ENCODE measurements at regions not wholly inside any gene's neighbourhood (a gene's known extent, or its start where the extent isn't known, plus 50 kb on each side); places are given as distances from the start of the nearest gene placed in this dataset.

DNA sequence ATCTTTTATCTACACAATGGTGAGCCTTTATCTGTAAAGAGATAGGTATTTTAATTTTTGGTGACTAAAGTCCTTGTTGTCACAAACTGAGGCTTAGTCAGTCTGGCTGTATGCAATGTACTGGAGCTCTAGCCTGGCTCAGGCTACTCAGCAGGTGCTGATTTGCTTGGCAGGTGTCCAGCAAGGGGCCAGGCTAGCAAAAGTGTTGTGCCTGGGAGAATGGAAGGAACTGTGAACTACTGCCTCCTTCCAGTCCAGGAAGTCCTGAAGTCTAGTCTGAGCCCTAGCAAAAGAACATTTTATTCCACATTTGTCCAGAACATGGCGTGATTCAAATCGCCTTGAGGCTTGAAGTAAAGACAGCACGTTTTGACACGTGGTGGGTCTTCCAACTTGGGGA, 260.5 kb downstream of the CCDC85A start:
- no peak for DNase-seq (ENCODE audit: low read depth in 1 of 2, low spot score in 2 of 2)
- no peaks in the 10 kb centered on the region for H3K9me3 ChIP-seq (replicated peaks)

DNA sequence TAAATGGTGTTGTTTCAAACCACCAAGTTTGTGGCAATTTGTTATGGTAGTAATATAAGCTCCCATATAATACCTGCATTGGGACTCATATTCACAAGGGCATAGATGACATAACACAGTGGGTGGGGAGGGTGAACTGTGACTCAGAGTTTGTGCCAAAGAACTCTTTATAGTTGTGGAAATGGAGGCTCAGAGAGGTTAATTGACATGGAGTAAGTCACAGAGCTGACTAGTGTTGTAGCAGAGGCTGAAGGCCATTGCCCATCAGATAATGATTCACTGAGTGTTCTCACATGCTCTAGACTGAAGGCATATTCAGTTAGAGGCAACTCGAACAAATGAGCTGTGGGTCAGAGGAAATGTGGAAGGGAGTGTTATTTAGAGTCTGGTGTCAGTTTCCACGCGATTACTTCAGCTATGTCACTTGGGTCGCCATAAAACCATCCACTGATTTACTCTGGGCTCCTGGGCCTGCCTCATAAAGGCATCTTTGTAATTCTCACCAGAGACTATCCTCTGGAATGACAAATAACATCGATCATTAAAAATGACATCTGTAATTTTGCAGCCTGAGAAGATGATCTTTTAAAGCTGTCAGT, 264.7 kb downstream of the CCDC85A start:
- no peak overlapping the region for H3K27ac ChIP-seq

More for the DNA sequence above, 260.5 kb downstream of the CCDC85A start:
- Histone ChIP-seq H3K36me3 (no peaks in the 10 kb centered on the region), H3K4me3 (no peak overlapping the region), H3K27ac (no peak overlapping the region), H3K4me1 (replicated peaks) (no peaks in the 10 kb centered on the region), H3K27me3 (replicated peaks) (no peaks in the 10 kb centered on the region)

DNA sequence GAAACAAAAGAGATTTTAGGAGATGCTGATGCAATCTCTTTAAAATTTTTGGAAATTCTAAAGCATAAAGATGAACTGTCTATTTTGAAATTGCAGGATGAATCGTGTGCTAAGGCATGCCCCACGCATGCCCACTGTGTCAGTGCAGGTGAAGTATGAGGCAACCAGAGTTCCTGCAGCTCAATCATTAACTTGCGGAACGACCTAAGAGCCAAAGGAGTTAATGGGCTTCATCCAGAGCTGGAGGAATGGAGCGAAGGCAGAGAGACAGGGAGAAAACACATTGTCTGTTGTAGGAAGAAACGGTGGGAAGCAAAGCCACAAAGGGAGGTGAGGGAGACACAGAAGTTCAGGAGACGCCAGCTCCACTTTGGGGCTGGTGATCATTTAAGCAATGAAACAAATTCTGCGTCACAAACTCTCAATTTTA, 265.2 kb downstream of the CCDC85A start:
- H3K36me3 ChIP-seq, result no peaks in the 10 kb centered on the region
- H3K9me3 ChIP-seq (replicated peaks), result no peaks in the 10 kb centered on the region
- H3K4me1 ChIP-seq (replicated peaks), result no peaks in the 10 kb centered on the region
- no peaks in the 10 kb centered on the region for H3K27me3 ChIP-seq (replicated peaks)
- no peak overlapping the region for H3K4me3 ChIP-seq
- no peak overlapping the region for H3K27ac ChIP-seq
- no peak for DNase-seq (ENCODE audit: low read depth in 1 of 2, low spot score in 2 of 2)

More for the DNA sequence above, 264.7 kb downstream of the CCDC85A start:
- Histone ChIP-seq H3K9me3 (replicated peaks) (no peaks in the 10 kb centered on the region), H3K27me3 (replicated peaks) (no peaks in the 10 kb centered on the region), H3K36me3 (no peaks in the 10 kb centered on the region), H3K4me1 (replicated peaks) (no peaks in the 10 kb centered on the region), H3K4me3 (no peak overlapping the region)
- DNase-seq (ENCODE audit: low read depth in 1 of 2, low spot score in 2 of 2), result no peak

DNA sequence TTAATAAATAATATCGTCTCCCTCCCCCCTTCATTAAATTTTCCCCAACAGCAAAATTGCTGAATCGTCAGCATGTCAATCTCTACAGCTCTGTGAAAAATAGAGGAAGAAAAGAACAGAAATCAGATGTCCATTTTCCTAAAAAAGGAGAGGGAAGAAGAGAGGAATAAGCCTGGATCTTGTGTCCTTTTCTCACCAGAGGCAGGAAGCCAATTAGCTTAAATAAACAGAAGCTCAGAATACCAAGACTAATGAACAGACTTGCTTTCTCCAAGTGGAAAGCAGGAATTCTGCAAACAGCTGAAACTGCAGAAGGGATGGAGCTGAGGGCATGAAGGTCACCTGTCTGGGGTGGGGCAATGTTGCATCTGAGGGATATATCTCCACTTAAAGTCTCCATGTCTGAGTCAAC, 265.7 kb downstream of the CCDC85A start:
- Histone ChIP-seq H3K27ac (no peak overlapping the region), H3K4me3 (no peak overlapping the region), H3K36me3 (no peaks in the 10 kb centered on the region), H3K9me3 (replicated peaks) (no peaks in the 10 kb centered on the region), H3K4me1 (replicated peaks) (no peaks in the 10 kb centered on the region), H3K27me3 (replicated peaks) (no peaks in the 10 kb centered on the region)
- no peak for DNase-seq (ENCODE audit: low read depth in 1 of 2, low spot score in 2 of 2)

DNA sequence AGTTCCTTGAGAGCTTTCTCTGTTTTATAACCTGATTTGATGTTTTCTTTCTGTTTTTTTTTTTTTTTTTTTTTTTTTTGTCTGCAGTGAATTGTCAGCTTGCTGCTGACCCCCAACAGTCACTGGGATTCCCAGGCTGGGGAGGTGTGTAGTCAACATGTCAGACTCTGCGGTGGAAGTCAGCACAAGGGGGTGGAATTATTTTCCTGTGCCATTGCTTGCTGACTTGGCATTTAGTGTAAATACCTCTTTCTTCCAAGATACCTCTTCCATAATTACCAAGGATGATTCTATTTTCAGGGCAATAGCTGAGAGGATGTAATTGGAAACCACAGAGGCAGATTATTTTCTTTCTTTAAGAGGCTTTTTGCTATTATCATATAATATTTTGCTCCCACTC, 266.3 kb downstream of the CCDC85A start:
- Histone ChIP-seq H3K4me1 (replicated peaks) (no peaks in the 10 kb centered on the region), H3K27me3 (replicated peaks) (no peaks in the 10 kb centered on the region), H3K27ac (no peak overlapping the region), H3K36me3 (no peaks in the 10 kb centered on the region), H3K9me3 (replicated peaks) (no peaks in the 10 kb centered on the region), H3K4me3 (no peak overlapping the region)
- no peak for DNase-seq (ENCODE audit: low read depth in 1 of 2, low spot score in 2 of 2)

DNA sequence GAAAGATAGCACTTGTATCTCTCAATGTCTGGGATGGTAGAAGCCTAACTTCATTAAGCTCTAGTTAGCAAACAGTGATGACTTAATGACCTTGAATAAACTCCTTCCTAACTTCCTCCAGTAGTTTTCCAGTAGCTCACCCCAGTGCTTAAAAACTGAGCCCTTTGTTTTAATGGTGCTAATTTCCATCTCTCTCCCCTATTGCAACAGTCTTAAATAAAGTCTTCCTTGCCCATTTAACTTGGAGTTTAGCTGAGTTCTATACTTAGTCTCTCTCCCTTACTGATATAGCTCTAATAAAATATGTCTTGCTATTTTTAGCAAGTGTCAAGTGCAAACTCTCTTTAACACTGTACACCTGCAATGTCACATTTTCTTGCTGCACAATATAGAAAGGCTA, 267.0 kb downstream of the CCDC85A start:
- Histone ChIP-seq H3K9me3 (replicated peaks) (no peaks in the 10 kb centered on the region), H3K4me3 (no peak overlapping the region), H3K27ac (no peak overlapping the region), H3K27me3 (replicated peaks) (no peaks in the 10 kb centered on the region), H3K36me3 (no peaks in the 10 kb centered on the region), H3K4me1 (replicated peaks) (no peaks in the 10 kb centered on the region)
- no peak for DNase-seq (ENCODE audit: low read depth in 1 of 2, low spot score in 2 of 2)

DNA sequence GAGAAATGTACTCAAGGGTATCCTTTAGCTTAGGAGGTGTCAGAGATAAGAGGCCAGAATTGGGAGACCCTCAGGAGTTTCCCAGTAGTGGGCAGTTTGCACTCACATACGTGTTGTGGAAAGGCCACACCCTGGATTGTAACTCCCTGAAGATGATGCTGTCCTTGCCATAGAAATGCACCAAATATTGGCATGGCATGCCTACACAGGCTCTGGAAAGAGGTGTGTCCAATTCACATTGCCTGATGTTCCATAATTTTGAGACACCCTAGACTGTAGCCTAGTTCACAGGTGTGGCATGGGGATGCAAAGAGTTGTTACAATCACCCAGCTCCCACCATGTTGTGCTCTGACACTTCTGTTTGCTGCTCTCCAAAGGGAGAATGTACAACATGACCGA, 271.9 kb downstream of the CCDC85A start:
- Histone ChIP-seq H3K36me3 (no peaks in the 10 kb centered on the region), H3K4me3 (no peak overlapping the region), H3K4me1 (replicated peaks) (no peaks in the 10 kb centered on the region), H3K27me3 (replicated peaks) (no peaks in the 10 kb centered on the region; the same call in none of the 2 replicates), H3K9me3 (replicated peaks) (no peaks in the 10 kb centered on the region), H3K27ac (no peak overlapping the region)
- no peak for DNase-seq (ENCODE audit: low read depth in 1 of 2, low spot score in 2 of 2)

DNA sequence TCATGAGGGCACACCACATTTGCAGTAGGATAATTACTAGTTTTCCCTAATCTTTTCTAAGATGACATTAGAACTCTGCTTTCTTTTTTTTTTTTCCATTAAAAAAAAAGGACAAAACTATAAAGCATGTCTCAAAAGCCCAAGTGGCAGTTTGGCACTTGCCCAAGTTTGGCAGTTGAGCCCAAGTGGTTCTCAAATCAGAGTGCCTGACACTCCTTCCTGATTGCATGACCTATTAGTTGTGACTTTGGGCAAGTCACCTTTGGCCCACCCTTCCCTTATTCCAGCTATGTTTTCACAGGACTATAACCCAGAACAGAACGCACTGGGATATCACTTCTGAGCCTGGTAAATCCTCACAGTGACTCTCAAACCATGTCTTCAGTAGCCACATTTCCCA, 273.0 kb downstream of the CCDC85A start:
- DNase-seq (ENCODE audit: low read depth in 1 of 2, low spot score in 2 of 2), result no peak

DNA sequence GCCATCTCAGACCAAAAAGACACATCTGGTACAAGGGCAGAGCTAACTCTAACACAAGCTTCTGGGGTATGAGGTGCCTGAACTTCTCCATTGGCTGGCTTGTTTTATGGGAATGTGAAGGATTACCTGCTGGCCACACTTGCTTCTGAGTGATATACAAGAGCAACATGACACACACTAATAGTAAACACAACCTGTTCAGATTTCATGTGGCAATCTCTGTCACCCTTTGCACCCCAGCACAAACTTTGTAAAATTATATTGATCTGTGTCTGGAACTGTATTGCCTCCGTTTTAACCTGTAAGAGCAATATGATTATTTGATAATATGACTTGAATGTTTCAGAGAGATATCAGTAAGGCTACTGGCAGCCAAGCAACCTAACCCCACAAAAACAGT, 276.7 kb downstream of the CCDC85A start:
- Histone ChIP-seq H3K9me3 (replicated peaks) (no peaks in the 10 kb centered on the region), H3K27me3 (replicated peaks) (no peaks in the 10 kb centered on the region; the same call in none of the 2 replicates), H3K4me1 (replicated peaks) (no peaks in the 10 kb centered on the region), H3K27ac (no peak overlapping the region), H3K4me3 (no peak overlapping the region), H3K36me3 (no peaks in the 10 kb centered on the region)
- DNase-seq (ENCODE audit: low read depth in 1 of 2, low spot score in 2 of 2), result no peak

More for the DNA sequence above, 273.0 kb downstream of the CCDC85A start:
- Histone ChIP-seq H3K27ac (no peak overlapping the region), H3K27me3 (replicated peaks) (no peaks in the 10 kb centered on the region; the same call in none of the 2 replicates), H3K9me3 (replicated peaks) (no peaks in the 10 kb centered on the region), H3K4me3 (no peak overlapping the region), H3K4me1 (replicated peaks) (no peaks in the 10 kb centered on the region), H3K36me3 (no peaks in the 10 kb centered on the region)

DNA sequence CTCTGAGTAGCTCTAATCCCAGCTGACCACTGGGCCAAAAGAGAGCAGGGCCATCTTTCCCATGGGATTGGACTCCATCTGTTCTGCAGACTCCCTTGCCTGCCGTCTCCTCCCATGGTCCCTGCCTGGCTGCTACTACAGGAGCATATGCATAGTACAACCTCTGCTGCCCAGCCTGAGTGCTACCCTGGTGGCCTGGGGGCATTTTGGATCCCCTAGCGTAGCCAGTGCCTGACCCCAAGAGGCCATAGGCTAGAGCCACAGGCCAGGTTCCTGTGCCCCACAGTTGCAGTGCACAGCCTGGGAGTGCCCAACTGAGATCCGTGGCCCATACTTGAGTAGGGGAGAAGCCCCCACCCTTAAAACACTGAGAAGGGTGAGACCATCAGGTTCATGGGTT, 280.3 kb downstream of the CCDC85A start:
- Histone ChIP-seq H3K27ac (no peak overlapping the region), H3K4me1 (replicated peaks) (no peaks in the 10 kb centered on the region), H3K9me3 (replicated peaks) (no peaks in the 10 kb centered on the region), H3K4me3 (no peak overlapping the region), H3K36me3 (no peaks in the 10 kb centered on the region), H3K27me3 (replicated peaks) (no peaks in the 10 kb centered on the region; the same call in 1 of the 2 replicates)
- DNase-seq (ENCODE audit: low read depth in 1 of 2, low spot score in 2 of 2), result no peak

DNA sequence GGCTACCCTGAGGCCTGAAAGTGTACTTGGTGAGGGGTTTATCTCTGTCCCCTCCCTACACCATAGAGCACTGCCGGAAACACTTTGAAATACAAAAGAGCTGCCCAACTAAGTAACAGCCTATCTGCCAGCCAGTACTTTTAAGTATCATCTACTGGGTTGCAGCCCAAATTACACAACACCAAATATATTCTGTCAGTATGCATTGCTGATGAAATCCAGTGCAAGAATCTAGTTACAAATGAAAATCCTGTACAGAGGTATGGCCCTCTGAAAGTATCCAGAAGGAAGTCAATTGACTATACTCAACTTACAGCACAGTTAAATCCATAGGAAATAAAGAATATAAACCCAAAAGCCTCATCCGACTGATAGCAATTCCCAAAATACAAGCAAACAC, 280.8 kb downstream of the CCDC85A start:
- DNase-seq (ENCODE audit: low read depth in 1 of 2, low spot score in 2 of 2), result no peak
- Histone ChIP-seq H3K27me3 (replicated peaks) (no peaks in the 10 kb centered on the region), H3K27ac (no peak overlapping the region), H3K9me3 (replicated peaks) (no peaks in the 10 kb centered on the region), H3K4me1 (replicated peaks) (no peaks in the 10 kb centered on the region), H3K4me3 (no peak overlapping the region), H3K36me3 (no peaks in the 10 kb centered on the region)

DNA sequence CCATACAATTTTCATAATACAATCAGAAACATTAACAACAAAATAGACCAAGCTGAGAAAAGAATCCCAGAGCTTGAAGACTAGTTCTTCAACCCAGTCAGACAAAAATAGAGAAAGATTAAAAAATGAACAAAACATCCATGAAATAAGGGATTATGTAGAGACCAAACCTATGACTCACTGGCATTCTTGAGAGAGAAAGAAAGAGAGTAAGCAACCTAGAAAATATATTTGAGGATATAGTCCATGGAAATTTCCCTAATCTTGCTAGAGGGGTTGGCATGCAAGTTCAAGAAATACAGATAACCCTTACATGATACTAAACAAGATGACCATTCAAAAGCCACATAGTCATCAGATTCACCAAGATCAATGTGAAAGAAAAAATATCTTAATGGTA, 281.7 kb downstream of the CCDC85A start:
- Histone ChIP-seq H3K27ac (no peak overlapping the region), H3K4me3 (no peak overlapping the region)
- DNase-seq (ENCODE audit: low read depth in 1 of 2, low spot score in 2 of 2), result no peak

DNA sequence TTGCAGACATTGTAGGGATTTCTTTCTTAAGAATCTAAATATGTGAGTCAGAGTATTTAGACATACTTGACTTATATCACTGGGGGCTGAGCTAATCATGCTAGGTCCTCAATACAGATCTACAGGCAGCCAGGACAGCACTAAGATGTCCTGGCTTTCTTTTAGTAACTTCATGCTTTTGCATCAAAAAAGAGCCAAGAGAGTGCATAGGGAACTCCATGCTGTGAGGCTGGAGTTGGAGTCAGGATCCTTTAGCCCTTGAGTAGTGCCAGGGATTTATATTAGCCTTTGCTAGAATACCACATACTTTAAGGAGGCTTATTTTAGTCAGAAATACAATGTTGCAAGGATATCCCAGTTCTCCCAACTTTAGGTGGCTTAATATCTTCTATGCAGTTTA, 289.7 kb downstream of the CCDC85A start:
- Histone ChIP-seq H3K4me3 (no peak overlapping the region), H3K27me3 (replicated peaks) (no peaks in the 10 kb centered on the region), H3K36me3 (no peaks in the 10 kb centered on the region), H3K4me1 (replicated peaks) (no peaks in the 10 kb centered on the region), H3K27ac (no peak overlapping the region), H3K9me3 (replicated peaks) (no peaks in the 10 kb centered on the region)
- DNase-seq (ENCODE audit: low read depth in 1 of 2, low spot score in 2 of 2), result no peak

More for the DNA sequence above, 281.7 kb downstream of the CCDC85A start:
- Histone ChIP-seq H3K36me3 (no peaks in the 10 kb centered on the region), H3K27me3 (replicated peaks) (no peaks in the 10 kb centered on the region), H3K9me3 (replicated peaks) (no peaks in the 10 kb centered on the region), H3K4me1 (replicated peaks) (no peaks in the 10 kb centered on the region)

DNA sequence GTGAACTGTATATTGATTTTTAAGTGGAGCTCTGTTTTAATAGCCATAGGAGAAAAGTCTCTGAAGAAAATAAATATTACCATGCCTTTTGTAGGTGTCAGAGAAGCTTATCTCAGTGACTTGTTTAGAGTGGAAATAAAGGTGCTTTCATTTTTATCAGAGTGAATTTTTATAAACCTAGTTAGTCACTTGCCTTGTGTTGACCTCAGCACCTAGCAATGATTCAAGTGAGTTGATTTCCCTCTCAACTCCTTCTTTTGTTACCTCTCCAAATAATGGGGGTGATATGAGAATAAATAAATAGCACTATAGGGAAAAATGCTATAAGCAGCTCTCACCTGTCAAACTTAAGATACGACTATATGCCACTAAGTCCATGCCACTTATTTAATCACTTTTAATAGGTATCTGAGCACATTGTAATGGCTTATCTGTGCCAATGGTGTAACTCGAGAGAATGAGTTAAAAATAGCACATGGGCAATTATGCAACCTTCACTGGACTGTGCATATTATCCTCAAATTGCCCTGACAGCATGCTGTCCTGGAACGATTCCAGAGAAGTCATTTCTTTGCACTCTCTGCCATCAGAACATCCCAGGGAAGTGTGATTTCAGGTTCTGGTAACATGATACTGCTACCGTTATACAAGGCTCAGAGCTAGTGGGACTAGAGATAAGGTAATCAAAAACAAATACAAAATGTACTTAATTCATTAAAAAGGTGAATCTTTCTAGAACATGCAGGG, 290.8 kb downstream of the CCDC85A start:
- Histone ChIP-seq H3K4me3 (no peak overlapping the region), H3K27ac (no peak overlapping the region), H3K4me1 (replicated peaks) (no peaks in the 10 kb centered on the region), H3K27me3 (replicated peaks) (no peaks in the 10 kb centered on the region), H3K36me3 (no peaks in the 10 kb centered on the region), H3K9me3 (replicated peaks) (no peaks in the 10 kb centered on the region)
- DNase-seq (ENCODE audit: low read depth in 1 of 2, low spot score in 2 of 2), result no peak

Measured in SJSA1 (cell line).